ENCODE measurements at regions not wholly inside any gene's neighbourhood (a gene's known extent, or its start where the extent isn't known, plus 50 kb on each side); places are given as distances from the start of the nearest gene placed in this dataset.

DNA sequence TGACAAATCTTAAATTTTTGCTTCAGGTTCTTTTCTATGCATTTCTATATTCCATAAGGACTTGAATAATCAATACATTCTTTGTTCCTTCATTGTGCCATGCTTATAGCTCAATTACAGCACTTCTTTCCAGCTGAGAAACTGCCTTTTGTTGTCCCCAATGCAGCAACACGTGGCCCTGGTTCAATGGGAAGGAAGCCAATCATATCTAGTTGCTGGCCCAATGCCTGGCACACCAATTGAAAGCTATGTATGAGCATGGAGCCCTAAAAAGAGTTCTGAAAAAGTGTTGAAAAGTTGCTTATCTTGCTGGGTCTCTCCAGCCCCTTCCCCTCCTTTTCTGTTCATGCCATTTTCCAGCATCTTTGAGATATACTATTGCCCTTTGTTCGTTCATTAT lies 448.0 kb upstream of the FAT3 start:
- in situ Hi-C loops (cut with HindIII; ENCODE audit: low pct_unique_long_range_greater_than_20kb, low sequenced_read_pairs): no loop called here

GRCh38 chr11:91773090-91773489 lies 451.5 kb upstream of the FAT3 start:
- in situ Hi-C loops (cut with HindIII; ENCODE audit: low pct_unique_long_range_greater_than_20kb, low sequenced_read_pairs): no loop called here

More for the DNA sequence above, 448.0 kb upstream of the FAT3 start:
- DNase-seq (ENCODE audit: low read depth, low spot score): peak; percentile 16

DNA sequence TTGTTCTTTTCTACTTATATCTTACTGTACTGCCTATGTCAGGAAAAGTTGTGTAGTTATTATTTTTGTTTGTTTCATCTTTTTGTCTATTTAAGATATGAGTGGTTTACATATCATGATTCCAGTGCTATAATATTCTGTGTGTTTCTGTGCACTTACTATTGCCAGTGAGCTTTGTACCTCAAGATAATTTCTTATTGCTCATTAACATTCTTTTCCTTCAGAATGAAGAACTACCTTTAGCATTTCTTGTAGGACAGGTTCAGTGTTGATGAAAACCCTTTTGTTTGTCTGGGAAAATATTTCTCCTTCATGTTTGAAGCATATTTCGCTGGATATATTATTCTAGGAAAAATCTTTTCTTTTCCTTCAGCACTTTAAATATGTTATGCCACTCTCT lies 452.7 kb upstream of the FAT3 start:
- DNase-seq (ENCODE audit: low read depth, low spot score): no peak
- in situ Hi-C loops (cut with HindIII; ENCODE audit: low pct_unique_long_range_greater_than_20kb, low sequenced_read_pairs): no loop called here

More at GRCh38 chr11:91773090-91773489, 451.5 kb upstream of the FAT3 start:
- DNase-seq (ENCODE audit: low read depth, low spot score): peak; percentile 48

DNA sequence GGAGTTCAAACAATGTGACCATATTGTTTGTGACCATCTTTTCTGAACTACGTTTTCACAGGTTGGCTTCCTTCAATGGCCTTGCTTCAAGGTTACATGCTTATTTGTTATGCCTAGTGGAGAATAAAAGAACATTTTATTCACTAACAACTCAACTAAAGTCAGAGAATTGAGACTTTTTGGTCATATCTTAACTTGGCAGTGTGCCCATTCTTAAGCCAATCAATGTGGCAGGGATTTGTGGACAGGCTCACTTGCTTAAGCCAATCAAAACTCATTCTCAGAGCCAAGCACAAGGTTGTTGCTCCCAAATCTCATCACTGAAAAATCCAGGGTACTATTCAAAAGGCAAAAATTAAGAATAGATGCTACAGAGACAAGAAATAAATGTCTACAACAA lies 455.8 kb upstream of the FAT3 start:
- no peak for DNase-seq (ENCODE audit: low read depth, low spot score)
- in situ Hi-C loops (cut with HindIII; ENCODE audit: low pct_unique_long_range_greater_than_20kb, low sequenced_read_pairs): no loop called here

DNA sequence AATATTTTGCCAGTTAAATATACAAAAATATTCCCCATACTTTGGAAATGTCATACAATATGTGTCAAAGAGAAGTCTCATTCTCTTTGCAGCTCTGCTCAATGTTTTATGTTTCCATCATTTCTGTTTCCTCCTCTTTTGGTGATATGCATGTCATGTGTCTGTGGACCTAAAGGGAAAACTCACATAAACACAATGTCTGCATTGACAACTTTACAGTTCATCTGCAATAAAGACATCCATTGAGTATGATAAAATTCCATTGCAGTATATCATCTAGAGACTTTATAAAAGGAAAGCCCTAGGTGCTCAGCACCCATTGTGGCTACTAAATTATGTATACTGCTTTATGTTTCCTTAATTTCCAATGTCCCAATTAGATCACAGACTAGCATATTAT lies 461.3 kb upstream of the FAT3 start:
- DNase-seq (ENCODE audit: low read depth, low spot score): peak; percentile 75
- in situ Hi-C loops (cut with HindIII; ENCODE audit: low pct_unique_long_range_greater_than_20kb, low sequenced_read_pairs): no loop called here

DNA sequence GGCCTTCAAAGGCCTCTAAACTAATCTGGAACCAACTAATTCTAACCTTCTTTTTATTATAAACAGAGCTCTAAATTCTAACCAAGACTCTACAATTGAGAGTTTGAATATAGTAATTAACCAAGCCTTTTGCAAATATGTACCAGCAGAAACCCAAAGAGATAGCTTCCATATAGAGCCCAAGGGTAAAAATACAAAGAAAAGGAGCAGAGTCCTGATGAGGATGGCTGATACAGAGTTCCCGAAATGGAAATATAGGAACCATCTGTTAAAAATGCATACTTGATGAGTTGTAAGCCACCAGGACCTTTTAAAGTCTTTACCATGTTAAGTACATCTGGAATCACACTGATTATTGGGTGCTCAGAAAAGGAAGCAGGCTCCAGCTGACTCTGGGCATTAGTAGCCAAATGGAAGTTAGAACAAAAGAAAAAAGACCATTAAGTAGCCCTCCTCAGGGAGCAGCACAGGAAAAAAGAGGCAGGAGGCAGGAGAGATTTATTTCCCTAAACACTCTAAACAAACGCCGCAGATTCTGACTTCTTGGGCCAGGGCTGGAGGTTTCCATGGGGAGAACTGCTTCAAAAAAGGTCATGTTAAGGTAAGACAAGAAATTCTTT lies 463.1 kb upstream of the FAT3 start:
- in situ Hi-C loops (cut with HindIII; ENCODE audit: low pct_unique_long_range_greater_than_20kb, low sequenced_read_pairs): no loop called here
- DNase-seq (ENCODE audit: low read depth, low spot score): no peak

GRCh38 chr11:91756829-91757480 lies 467.7 kb upstream of the FAT3 start:
- in situ Hi-C loops (cut with HindIII; ENCODE audit: low pct_unique_long_range_greater_than_20kb, low sequenced_read_pairs): no loop called here

GRCh38 chr11:91755951-91756707 lies 468.5 kb upstream of the FAT3 start:
- DNase-seq (ENCODE audit: low read depth, low spot score): no peak
- in situ Hi-C loops (cut with HindIII; ENCODE audit: low pct_unique_long_range_greater_than_20kb, low sequenced_read_pairs): no loop called here

More at GRCh38 chr11:91756829-91757480, 467.7 kb upstream of the FAT3 start:
- DNase-seq (ENCODE audit: low read depth, low spot score): no peak

DNA sequence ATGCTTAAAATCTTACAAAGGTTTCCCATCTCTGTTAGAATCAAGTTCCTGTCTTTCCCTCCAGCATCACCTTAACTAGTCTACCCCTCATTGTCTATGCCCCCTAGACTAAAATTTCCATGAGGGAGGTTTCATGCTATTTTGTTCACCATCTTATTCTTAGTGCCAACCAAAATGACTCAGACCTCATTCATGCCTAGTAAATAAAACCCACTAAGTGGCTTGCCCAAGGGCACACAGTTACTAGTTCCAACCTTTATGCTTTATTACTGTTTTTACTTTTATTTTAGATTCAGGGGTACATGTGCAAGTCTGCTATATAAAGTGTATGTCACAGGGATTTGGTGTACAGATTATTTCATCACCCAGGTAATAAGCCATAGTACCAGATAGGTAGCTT lies 469.1 kb upstream of the FAT3 start:
- no peak for DNase-seq (ENCODE audit: low read depth, low spot score)
- in situ Hi-C loops (cut with HindIII; ENCODE audit: low pct_unique_long_range_greater_than_20kb, low sequenced_read_pairs): no loop called here

DNA sequence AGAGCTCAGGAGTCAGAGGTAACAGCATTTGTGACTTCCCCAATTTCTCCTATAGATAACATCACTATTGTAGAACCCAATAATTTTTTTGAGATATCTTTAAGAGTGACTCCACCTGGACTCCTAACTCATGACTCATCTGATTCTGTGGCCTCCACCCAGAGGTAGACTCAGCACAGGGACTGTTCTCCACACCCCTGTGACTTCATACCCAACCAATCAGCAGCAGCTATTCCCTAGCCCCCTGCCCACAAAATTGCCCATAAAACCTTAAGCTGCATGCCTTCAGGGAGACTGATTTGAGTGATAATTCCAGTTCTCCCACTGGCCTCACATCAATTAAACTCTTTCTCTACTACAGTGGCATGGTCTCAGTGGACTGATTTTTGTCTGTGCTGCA lies 475.4 kb upstream of the FAT3 start:
- in situ Hi-C loops (cut with HindIII; ENCODE audit: low pct_unique_long_range_greater_than_20kb, low sequenced_read_pairs): no loop called here
- DNase-seq (ENCODE audit: low read depth, low spot score): no peak

DNA sequence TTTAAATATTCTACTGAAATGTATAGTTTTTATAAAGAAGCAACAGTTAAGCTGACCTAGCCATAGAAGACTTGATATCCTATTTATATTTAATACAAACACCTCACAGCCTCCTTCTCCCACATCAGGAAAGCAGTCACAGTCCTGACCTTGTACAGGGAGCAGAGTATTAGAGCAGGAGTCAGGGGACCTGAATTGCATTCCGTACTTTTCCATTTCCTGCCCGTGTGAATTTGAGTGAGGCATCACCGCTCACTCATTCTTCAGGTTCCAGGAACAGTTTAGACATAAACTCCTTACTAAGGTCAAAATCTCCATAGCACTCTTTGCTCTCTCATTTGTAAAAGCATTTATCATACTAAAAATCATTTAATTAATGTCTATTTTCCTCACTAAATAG lies 482.5 kb upstream of the FAT3 start:
- no peak for DNase-seq (ENCODE audit: low read depth, low spot score)
- in situ Hi-C loops (cut with HindIII; ENCODE audit: low pct_unique_long_range_greater_than_20kb, low sequenced_read_pairs): no loop called here

DNA sequence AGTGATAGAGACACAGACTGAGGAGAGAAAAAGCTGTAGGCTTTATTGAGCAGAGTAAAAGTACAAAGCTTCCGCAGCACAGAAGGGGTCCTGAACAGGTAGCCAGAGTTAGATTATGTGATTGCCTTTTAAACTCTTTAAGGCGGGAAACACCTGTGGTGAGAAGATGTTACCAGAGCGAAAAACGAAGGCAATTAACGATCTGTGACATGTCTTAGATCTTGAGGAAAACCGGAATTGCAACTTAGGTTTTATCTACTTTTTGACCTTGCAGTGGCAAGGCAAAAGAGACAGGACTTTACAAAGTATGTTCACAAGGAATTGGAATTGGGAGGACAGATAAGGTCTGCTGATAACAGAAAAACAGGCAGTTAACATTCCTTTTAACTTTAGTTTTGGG lies 493.6 kb upstream of the FAT3 start:
- in situ Hi-C loops (cut with HindIII; ENCODE audit: low pct_unique_long_range_greater_than_20kb, low sequenced_read_pairs): no loop called here
- no peak for DNase-seq (ENCODE audit: low read depth, low spot score)

DNA sequence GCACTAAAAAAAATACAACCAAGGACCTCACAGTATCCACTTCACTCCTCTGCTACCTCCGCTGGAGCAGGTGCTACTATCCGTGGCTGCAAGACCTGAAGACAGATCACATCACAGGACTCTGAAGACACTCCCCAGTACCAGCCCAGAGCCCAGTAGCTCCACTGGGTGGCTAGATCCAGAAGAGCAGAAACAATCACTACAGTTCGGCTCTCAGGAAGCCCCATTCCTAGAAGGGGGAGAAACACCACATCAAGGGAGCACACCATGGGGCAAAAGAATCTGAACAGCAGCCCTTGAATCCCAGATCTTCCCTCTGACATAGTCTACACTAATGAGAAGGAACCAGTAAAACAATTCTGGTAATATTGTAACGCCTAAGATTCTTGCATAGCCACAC lies 494.0 kb upstream of the FAT3 start:
- no peak for DNase-seq (ENCODE audit: low read depth, low spot score)
- in situ Hi-C loops (cut with HindIII; ENCODE audit: low pct_unique_long_range_greater_than_20kb, low sequenced_read_pairs): no loop called here

- DNase-seq (ENCODE audit: low read depth, low spot score): no peak
- in situ Hi-C loops (cut with HindIII; ENCODE audit: low pct_unique_long_range_greater_than_20kb, low sequenced_read_pairs): no loop called here
These were observed 494.6 kb upstream of the FAT3 start for GRCh38 chr11:91730057-91730456.

DNA sequence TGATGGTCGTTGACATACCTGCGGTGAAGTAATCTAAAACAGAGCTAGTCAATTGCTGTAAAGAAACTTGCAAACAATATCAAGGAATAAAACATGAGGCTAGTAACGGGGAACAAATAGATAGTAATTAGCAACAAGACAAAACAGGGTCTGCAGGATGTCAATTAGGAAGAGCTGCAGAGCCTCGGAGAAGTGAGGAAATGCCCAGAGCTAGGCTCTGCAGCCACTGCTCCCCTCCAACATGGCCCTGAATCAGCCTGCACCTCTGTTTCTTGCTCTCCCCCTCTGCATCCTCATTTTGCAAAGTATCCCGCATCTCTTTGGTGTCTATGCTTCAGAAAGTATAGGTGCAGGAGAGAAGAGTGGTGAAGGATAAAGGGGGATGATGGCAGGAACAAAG lies 507.4 kb upstream of the FAT3 start:
- no peak for DNase-seq (ENCODE audit: low read depth, low spot score)
- in situ Hi-C loops (cut with HindIII; ENCODE audit: low pct_unique_long_range_greater_than_20kb, low sequenced_read_pairs): no loop called here

DNA sequence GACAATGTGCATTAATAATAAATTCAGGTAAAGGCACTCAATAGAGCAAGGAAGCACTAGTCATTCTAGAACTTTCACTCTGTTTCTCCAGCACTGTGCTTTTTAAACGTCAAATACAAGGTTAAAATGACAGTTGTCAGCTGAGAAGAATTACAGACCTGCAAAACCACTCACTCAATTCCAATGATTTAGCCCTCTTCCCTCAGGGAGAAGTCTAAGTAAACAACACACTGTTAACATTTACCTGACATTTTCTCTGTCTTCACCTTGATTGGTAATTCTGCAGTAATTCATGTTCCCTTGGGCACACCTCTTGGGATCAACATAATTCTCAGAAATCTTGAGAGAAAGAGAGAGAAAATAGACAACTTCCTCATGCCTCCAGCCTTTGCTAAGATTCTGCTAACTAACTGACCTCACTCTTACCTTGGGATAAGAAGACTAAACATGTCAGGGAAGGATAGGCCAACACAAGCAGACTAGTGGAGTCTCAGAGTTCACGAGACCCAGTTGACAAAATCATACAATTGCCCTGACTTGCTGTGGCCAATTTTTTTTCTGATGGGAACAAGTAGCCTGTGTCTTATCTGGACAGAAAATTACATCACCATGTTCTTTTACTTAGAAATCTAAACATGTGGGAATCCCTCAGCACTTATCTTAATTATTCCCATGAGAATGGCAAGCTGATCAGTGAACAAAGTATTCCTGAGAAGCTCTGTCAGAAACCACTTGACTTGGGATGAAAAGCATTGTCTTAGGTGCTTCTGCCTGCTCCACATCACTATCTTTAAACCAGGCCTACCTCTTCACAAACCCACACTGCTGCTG lies 516.8 kb upstream of the FAT3 start:
- in situ Hi-C loops (cut with HindIII; ENCODE audit: low pct_unique_long_range_greater_than_20kb, low sequenced_read_pairs): no loop called here
- no peak for DNase-seq (ENCODE audit: low read depth, low spot score)

GRCh38 chr11:91703042-91703441 lies 521.6 kb upstream of the FAT3 start:
- in situ Hi-C loops (cut with HindIII; ENCODE audit: low pct_unique_long_range_greater_than_20kb, low sequenced_read_pairs): no loop called here
- no peak for DNase-seq (ENCODE audit: low read depth, low spot score)

DNA sequence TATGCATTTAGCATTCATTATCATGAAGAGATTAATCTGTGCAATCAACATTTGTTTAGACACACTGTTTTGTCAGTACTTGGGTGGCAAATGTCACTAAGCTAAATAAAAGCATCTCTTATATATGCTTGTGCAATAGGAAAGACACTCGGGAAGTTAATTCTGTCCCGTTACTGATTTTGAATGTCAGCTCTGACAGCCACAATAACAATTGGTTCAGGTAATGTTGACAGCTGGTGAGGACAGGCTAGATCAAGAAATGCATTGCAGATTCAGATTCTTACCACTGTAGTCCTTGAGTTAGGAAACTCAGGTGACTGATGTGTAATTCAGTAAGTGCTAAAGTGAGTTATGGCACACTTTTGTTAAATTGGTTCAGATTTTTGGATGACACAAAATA lies 523.8 kb upstream of the FAT3 start:
- no peak for DNase-seq (ENCODE audit: low read depth, low spot score)
- in situ Hi-C loops (cut with HindIII; ENCODE audit: low pct_unique_long_range_greater_than_20kb, low sequenced_read_pairs): no loop called here
